ENCODE measurements at regions not wholly inside any gene's neighbourhood (a gene's known extent, or its start where the extent isn't known, plus 50 kb on each side); places are given as distances from the start of the nearest gene placed in this dataset.

DNA sequence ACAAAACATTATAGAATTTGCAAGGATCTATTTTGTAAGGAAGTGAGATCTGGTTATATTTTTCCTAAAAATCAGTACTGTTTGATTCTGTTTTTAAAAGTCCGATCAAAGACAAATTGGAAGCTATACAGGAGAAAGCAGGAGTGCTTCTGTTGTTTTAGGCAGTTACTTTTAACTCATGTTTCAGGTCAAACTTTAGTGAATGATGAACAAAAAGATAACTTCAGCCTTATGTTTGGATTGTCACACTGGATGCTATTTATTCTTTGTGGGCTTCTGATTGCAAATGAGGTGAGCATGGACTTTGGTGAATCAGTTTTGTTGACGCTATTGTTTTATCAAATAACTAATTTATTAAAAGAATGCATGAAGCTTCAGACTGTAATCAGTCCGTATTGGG is 228.7 kb upstream of the SLC35B3 start:
- Histone ChIP-seq H3K4me3 (replicated peaks in 1 of 3; ENCODE audit: insufficient read depth in 1 of 3, low read depth in 1 of 3, low read length in 3 of 3) (no peak overlapping the region), H4K20me1 (replicated peaks; ENCODE audit: control insufficient read depth, extremely low read depth, insufficient read depth, low read length) (no peaks in the 10 kb centered on the region), H3K4me1 (ENCODE audit: control insufficient read depth, extremely low read depth, insufficient read depth, low read length) (no peaks in the 10 kb centered on the region), H3K9ac (replicated peaks; ENCODE audit: extremely low read depth, insufficient read depth, low read length) (no peak overlapping the region), H3K9me3 (replicated peaks; ENCODE audit: control insufficient read depth, insufficient read depth, low read length) (no peaks in the 10 kb centered on the region), H3K4me2 (ENCODE audit: insufficient read depth, low read length) (no peak overlapping the region), H3K36me3 (ENCODE audit: control insufficient read depth in 2 of 2, extremely low read depth in 1 of 2, insufficient read depth in 2 of 2, low read length in 2 of 2) (no peaks in the 10 kb centered on the region), H3K27me3 (ENCODE audit: control insufficient read depth in 2 of 2, insufficient read depth in 2 of 2, low read length in 2 of 2) (no peaks in the 10 kb centered on the region), H3K79me2 (ENCODE audit: control insufficient read depth, insufficient read depth, low read length) (no peaks in the 10 kb centered on the region), H2AFZ (ENCODE audit: low read depth, low read length) (no peak overlapping the region), H3K27ac (ENCODE audit: insufficient read depth, low read depth, low read length) (no peak overlapping the region), H3K9me1 (replicated peaks; ENCODE audit: control insufficient read depth, extremely low read depth, insufficient read depth, low read length) (no peaks in the 10 kb centered on the region)
- DNase-seq (ENCODE audit: low read depth, low spot score) (no peak), FAIRE-seq (no peak)
- BruUV-seq (replicated peaks): no TSS peak
- ChIA-PET CTCF (no interaction called here), POLR2A (no interaction called here)
- dilution Hi-C loops (cut with MboI; ENCODE audit: extremely low pct_ligation_motif_present, low sequenced_read_pairs): no loop called here
- intact Hi-C loops (cut with micrococcal nuclease): no loop called here
- TF ChIP-seq, protein P1, sequence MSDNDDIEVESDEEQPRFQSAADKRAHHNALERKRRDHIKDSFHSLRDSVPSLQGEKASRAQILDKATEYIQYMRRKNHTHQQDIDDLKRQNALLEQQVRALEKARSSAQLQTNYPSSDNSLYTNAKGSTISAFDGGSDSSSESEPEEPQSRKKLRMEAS (IDR thresholded peaks at IDR 0.05; ENCODE audit: insufficient read depth, insufficient read length): no peak
- TF ChIP-seq, protein P2, sequence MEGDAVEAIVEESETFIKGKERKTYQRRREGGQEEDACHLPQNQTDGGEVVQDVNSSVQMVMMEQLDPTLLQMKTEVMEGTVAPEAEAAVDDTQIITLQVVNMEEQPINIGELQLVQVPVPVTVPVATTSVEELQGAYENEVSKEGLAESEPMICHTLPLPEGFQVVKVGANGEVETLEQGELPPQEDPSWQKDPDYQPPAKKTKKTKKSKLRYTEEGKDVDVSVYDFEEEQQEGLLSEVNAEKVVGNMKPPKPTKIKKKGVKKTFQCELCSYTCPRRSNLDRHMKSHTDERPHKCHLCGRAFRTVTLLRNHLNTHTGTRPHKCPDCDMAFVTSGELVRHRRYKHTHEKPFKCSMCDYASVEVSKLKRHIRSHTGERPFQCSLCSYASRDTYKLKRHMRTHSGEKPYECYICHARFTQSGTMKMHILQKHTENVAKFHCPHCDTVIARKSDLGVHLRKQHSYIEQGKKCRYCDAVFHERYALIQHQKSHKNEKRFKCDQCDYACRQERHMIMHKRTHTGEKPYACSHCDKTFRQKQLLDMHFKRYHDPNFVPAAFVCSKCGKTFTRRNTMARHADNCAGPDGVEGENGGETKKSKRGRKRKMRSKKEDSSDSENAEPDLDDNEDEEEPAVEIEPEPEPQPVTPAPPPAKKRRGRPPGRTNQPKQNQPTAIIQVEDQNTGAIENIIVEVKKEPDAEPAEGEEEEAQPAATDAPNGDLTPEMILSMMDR (IDR thresholded peaks at IDR 0.05; ENCODE audit: extremely low read depth in 1 of 2, insufficient read depth in 1 of 2, low read depth in 1 of 2, low read length in 2 of 2): no peak
- no peak for TF ChIP-seq POLR2A (IDR thresholded peaks at IDR 0.05; ENCODE audit: low read depth, low read length)
- TF ChIP-seq POLR2AphosphoS5 (IDR thresholded peaks at IDR 0.05; ENCODE audit: insufficient read depth, low read depth, low read length): no peak
- no peak for TF ChIP-seq GATA2 (IDR thresholded peaks at IDR 0.05; ENCODE audit: insufficient read depth, insufficient read length, low read depth, low read length)
- no peak for TF ChIP-seq FOS (IDR thresholded peaks at IDR 0.05; ENCODE audit: borderline replicate concordance, insufficient read depth, low read length)
- TF ChIP-seq MYC (IDR thresholded peaks at IDR 0.05; ENCODE audit: low read depth, low read length): no peak
- TF ChIP-seq JUN (IDR thresholded peaks at IDR 0.05; ENCODE audit: borderline replicate concordance, insufficient read depth, insufficient read length, low read depth): no peak
- TF ChIP-seq EZH2 (IDR thresholded peaks at IDR 0.05; ENCODE audit: borderline replicate concordance, low read depth, low read length, severe bottlenecking): no peak
